RWPE1 (cell line): ENCODE measurements at regions not wholly inside any gene's neighbourhood (a gene's known extent, or its start where the extent isn't known, plus 50 kb on each side); places are given as distances from the start of the nearest gene placed in this dataset.

ENCODE experiments used
- CTCF ChIA-PET: fragments of 350-600 bp; sonication (Branson Sonifier 250); formaldehyde crosslinking; extraction: SDS; loops from one replicate; lab custom pipeline; 2021; lab: Yijun Ruan, JAX
- POLR2A ChIA-PET: fragments of 400-600 bp; formaldehyde crosslinking; extraction: SDS; loops from one replicate; lab custom pipeline; 2020; ENCODE audit warnings: antibody characterized with exemption; ENCODE audit not compliant: low non-redundant PET; lab: Yijun Ruan, JAX
- DNase-seq: peaks from one replicate; pipeline ENCODE4 v3.0.0; 2012; ENCODE audit warnings: low spot score
- H3K27ac ChIP-seq: fragments of 450-650 bp; 2 replicates; pipeline ENCODE4 v1.5.1; 2017
- CTCF ChIP-seq: fragments of 450-650 bp; conservative IDR thresholded peaks from 2 replicates; pipeline ENCODE4 v1.5.1; 2017; ENCODE audit warnings: low read depth, mild to moderate bottlenecking

GRCh38 chr5:51604324-51604723 is 221.1 kb downstream of the ISL1 start:
- POLR2A ChIA-PET: no interaction called here
- CTCF ChIA-PET: no interaction called here

GRCh38 chr5:51606921-51607320 is 223.7 kb downstream of the ISL1 start:
- CTCF ChIA-PET: interaction anchor here (0.6 kb wide), 5 partner anchors 15 to 1071 kb away, joined by 3 to 4 read pairs (median 3); no protein-coding TSS in a partner anchor
- POLR2A ChIA-PET: no interaction called here
- no peak for DNase-seq
- H3K27ac ChIP-seq: no peak overlapping the region
- no peak for TF ChIP-seq CTCF

More at GRCh38 chr5:51604324-51604723, 221.1 kb downstream of the ISL1 start:
- DNase-seq: no peak
- no peak for TF ChIP-seq CTCF
- H3K27ac ChIP-seq: no peak overlapping the region

GRCh38 chr5:51618234-51618633 is 235.0 kb downstream of the ISL1 start:
- CTCF ChIA-PET: no interaction called here
- no peak for DNase-seq
- POLR2A ChIA-PET: no interaction called here
- H3K27ac ChIP-seq: no peak overlapping the region
- TF ChIP-seq CTCF: no peak

GRCh38 chr5:51621156-51621555 is 237.9 kb downstream of the ISL1 start:
- no peak for DNase-seq
- H3K27ac ChIP-seq: no peak overlapping the region
- POLR2A ChIA-PET: no interaction called here
- CTCF ChIA-PET: interaction anchor here (0.7 kb wide), 1 partner anchor 86 kb away, joined by 3 read pairs; no protein-coding TSS in a partner anchor
- no peak for TF ChIP-seq CTCF

GRCh38 chr5:51622161-51622790 is 239.0 kb downstream of the ISL1 start:
- CTCF ChIA-PET: interaction anchor here (0.5 to 0.7 kb wide), 3 partner anchors 16 to 955 kb away, joined by 3 to 6 read pairs (median 3); no protein-coding TSS in a partner anchor
- no peak for DNase-seq
- TF ChIP-seq CTCF: no peak
- H3K27ac ChIP-seq: no peak overlapping the region
- POLR2A ChIA-PET: no interaction called here

- no peak for TF ChIP-seq CTCF
- H3K27ac ChIP-seq: no peak overlapping the region
- ChIA-PET CTCF (interaction anchor here (0.6 kb wide), 1 partner anchor 19 kb away, joined by 4 read pairs; no protein-coding TSS in a partner anchor), POLR2A (no interaction called here)
- DNase-seq: no peak
Measured at GRCh38 chr5:51625224-51625968, 242.1 kb downstream of the ISL1 start.
